ENCODE measurements at regions not wholly inside any gene's neighbourhood (a gene's known extent, or its start where the extent isn't known, plus 50 kb on each side); places are given as distances from the start of the nearest gene placed in this dataset.

GRCh38 chr5:173691931-173692330 is 75.5 kb upstream of the BOD1 start:
- DNase-seq: no peak

GRCh38 chr5:173693670-173694069 is 77.2 kb upstream of the BOD1 start:
- no peak for DNase-seq

- no peak for DNase-seq
Observed at GRCh38 chr5:173696216-173696615, 79.8 kb upstream of the BOD1 start.

DNA sequence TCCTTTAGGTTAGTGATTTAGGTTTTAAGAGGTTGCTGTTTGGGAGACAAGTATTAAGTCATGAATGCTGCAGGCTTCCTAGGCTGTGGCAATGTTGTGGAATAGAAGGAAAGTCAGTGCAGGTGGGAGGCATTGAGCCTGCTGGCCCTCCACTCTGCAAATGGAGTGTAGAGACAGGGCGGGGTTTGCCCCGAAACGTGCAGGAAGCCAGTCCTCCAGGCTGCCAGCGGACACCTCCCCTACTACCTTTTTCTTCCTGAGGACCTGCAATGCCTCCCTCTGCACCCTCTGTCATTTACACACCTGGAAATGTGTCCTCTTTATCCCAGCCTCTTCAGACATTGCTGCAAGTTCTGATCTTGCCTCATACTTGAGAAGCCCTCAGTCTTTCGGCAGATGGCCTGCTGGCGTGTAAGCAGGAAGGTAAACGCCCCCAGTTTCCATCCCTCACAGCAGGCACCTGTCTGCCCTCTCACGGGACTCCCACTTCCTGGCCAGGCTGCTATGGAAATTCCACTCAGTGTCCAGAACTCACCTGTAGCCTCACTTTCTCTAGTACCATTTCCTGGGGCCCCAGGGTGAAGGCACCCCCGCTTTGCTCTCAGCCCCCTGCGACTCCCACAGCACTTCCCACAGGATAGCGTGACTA is 81.6 kb upstream of the BOD1 start:
- peak; percentile 15 for DNase-seq

DNA sequence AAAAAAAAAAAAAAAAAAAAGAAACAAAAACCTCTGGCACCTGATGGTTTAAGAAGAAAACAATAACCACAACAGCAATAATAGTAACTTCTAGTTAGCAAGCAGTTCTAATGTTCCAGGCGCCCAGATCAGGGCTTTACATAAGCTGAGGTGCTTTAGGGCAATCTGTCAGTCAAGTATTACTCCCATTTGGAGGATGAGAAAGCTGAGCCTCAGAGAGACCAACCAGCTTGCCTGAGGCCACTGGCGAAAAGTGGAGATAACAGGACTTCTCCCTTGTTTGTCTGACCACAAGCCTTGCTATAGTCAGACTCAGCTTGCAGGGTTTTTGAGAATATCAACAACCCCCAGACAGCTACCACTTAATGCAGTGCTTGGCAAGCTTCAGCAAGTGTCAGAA is 83.5 kb upstream of the BOD1 start:
- DNase-seq: no peak

- DNase-seq: no peak
Observed at GRCh38 chr5:173703466-173703865, 87.0 kb upstream of the BOD1 start.

DNA sequence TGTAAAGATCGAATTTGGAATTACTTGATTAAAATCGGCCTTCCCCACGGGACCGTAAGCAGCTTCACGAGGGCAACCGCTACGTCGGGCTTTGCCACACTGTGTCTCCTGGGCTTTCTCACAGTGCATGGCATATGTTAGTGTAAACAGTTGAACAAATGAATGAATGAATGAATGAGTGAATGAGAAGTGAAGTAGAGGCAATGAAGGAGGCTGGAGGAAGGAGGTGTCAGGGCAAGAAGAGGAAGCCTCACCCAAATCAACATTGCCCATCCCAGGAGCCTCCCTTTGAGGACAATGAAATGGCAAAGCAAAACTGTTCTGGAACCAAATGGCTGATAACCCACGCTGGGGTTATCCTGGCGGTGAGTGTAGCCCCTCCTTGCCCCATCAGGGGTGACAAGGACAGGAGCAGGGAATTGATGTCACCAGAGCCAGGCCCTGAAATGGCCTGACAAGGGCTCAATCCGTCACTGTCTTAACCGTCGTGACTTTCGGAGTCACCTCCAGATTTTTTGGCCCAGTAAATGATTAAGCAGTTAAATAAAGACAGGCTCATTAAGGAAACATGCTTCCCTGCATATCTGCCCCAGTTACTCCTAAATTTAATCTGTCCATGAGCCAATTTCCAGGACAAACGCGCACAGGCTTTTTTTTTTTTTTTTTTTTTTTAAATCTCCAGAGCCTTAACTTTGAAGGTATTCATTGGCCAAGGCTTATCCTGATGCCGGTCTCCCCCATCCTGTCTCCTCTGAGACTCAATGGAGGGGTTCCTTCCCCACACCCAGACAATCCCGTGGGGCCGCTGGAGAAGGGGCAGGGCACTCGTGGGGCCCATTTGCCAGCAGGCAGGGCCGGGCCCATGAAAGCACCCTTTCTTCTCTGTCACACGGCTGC is 88.4 kb upstream of the BOD1 start:
- DNase-seq: no peak

- no peak for DNase-seq
Observed at GRCh38 chr5:173705512-173706044, 89.1 kb upstream of the BOD1 start.

- no peak for DNase-seq
Observed at GRCh38 chr5:173706700-173707099, 90.2 kb upstream of the BOD1 start.

DNA sequence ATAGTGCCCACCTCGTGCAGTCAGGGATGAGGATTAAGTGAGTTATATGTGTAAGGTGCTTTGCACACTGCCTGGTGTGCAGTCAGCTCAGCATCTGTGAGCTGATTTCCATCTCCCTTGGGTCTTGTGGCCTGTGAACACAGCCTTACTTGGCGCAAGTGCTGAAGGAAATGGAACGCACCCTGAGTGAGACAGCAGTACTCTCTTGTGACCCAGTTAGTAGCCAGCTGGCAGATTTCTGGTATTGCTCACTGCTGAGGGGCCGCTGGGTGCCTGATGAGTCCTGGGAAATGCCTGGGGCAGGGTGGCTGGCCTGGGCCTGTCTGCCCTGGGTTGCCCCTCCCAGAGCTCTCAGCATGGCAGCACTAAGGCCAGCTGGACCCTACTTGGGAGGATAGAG is 90.9 kb upstream of the BOD1 start:
- no peak for DNase-seq

DNA sequence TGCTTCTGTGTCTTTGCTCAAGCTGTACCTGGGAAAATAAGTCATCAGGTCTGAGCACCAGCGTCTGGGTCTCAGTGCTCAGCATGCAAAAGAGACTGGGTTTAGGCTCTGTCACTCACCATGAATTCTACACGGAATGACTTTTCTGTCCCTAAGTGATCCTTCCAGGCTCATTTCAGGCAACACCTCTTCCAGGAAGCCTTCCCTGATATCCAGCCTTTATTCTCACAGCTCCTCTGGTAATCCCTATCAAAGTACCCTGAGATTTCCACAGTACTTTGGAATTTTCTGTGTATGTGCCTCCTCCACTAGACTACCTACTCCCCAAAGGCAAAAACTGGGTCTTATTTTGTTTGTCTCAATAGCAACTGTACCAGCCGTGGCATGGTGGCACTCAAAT is 92.7 kb upstream of the BOD1 start:
- DNase-seq: no peak

DNA sequence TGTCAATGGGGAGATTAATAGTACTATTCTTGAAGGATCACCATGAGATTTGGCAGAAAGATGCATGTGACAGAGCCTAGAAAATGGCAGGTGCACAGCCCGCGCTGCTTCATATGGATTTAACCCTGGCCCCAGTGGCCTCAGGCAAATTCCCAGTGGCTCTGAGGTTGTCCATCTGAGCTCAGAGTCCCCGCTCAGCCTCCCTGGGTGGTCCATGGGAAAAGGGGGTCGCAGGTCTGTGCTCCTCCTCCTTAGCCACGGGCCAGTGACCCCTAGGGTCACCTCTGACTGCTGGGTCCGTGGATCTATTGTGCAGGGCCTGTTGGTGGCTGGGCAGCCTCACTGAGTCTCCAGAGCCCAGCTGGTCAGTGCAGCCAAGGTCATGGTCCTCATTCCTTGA is 93.3 kb upstream of the BOD1 start:
- DNase-seq: no peak

GRCh38 chr5:173710528-173710927 is 94.1 kb upstream of the BOD1 start:
- no peak for DNase-seq

DNA sequence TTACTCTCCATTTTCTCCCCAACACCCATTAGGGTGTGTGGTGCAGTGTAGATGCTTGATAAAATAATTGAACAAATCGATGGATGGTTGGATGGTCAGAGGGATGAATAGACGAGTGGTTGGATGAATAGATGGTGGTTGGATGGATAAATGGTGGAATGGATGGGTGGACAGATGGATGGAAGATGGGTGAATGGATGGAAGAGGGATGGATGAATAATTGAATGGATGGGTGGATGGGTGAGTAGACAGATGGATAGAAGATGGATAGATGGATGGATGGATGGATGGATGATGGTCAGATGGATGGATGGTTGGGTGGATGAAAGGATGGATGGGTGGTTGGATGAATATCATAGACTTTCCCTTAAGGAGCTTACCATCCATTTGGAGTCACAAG is 95.0 kb upstream of the BOD1 start:
- no peak for DNase-seq

- DNase-seq: no peak
Observed at GRCh38 chr5:173712609-173713175, 96.2 kb upstream of the BOD1 start.

GRCh38 chr5:173714551-173715428 is 98.3 kb upstream of the BOD1 start:
- DNase-seq: no peak

DNA sequence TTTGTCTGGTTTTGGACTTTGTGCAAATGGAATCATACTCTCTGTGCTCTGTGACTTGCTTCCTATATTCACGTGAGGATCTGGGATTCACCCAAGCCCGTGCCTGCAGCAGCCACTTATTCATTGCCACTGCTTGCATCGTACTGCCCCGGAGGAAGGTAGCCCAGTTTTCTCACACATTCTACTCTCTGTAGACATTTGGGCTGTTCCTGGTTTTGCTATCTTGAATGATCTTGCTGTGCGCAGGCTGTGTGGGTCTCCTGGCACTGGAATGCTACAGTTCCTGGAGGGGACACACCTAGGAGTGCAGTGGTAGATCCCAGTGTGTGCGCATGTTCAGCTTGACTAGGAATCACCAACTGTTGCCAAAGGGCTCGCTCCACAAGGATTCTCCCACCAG is 99.2 kb upstream of the BOD1 start:
- no peak for DNase-seq

- DNase-seq: no peak
Observed at GRCh38 chr5:173716058-173716682, 99.7 kb upstream of the BOD1 start.

GRCh38 chr5:173717959-173718358 is 101.5 kb upstream of the BOD1 start:
- no peak for DNase-seq

GRCh38 chr5:173718469-173718868 is 102.0 kb upstream of the BOD1 start:
- DNase-seq: no peak

- peak; percentile 8 for DNase-seq
Observed at GRCh38 chr5:173719731-173720082, 103.3 kb upstream of the BOD1 start.

DNA sequence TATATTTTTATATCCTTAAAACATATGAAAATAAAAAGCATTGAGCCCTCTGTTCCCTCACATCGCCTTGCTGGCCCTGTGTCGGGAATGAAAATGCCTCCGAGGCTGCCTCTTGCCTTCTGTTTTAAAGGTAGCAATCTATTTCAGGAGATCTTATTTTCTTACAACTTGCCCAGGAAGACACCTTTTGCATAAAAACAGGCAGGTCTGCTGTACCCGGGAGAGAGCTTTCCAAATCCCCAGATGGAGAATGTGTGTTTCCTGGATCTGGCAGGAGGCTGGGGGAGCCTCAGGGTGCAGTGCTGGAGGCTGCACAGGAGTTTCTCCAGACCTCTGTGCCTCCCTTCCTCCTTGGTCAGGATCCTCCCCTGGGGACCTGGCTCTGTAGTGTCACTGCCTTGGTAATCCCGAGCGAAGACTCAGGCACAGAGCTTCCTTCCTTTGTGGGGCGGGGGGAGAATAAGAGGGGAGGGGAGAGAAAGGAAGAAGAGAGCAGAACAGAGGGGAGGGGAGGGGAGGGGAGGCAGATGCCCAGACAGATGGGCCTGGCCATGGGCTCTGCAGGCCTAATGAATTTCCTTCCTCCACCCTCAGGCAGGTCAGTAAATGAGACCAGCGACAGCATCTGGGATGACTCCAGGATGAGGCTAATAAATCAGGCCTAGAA is 104.0 kb upstream of the BOD1 start:
- DNase-seq: peak; percentile 90

Measured in NCI-H524 treated with DMSO at 0.1 percent for 48 hours (cell line).